ENCODE measurements at regions not wholly inside any gene's neighbourhood (a gene's known extent, or its start where the extent isn't known, plus 50 kb on each side); places are given as distances from the start of the nearest gene placed in this dataset.

GRCh38 chr5:40413743-40414142, 266.0 kb upstream of the PTGER4 start:
- TF ChIP-seq POLR2A (IDR thresholded peaks at IDR 0.05) (no peak), CTCF (IDR thresholded peaks at IDR 0.05) (no peak)

Measured in uterus (tissue), 2 donors.